Lung (tissue), 11 donors: ENCODE measurements at regions not wholly inside any gene's neighbourhood (a gene's known extent, or its start where the extent isn't known, plus 50 kb on each side); places are given as distances from the start of the nearest gene placed in this dataset.

Experiments
- ATAC-seq: fragments of 200-7000 bp; cut with Tn5 transposase; one replicate; pipeline ENCODE4 v1.9.1; 2020; ENCODE audit warnings: moderate number of reproducible peaks; ENCODE audit not compliant: insufficient read depth, low FRiP score
- DNase-seq, 3 donors: peaks; one replicate each; pipeline ENCODE4 v3.0.0-alpha.2; 2013 to 2017
- H3K27ac ChIP-seq, 2 donors: one replicate each; pipeline ENCODE4 v1.5.1; 2013; ENCODE audit warnings: mild to moderate bottlenecking in 2 of 2, moderate library complexity in 2 of 2, control low read depth in 1 of 2, inconsistent platforms in 1 of 2, low read depth in 1 of 2, low read length in 1 of 2
- H3K27me3 ChIP-seq, 3 donors: one replicate each; pipeline ENCODE4 v1.5.1; 2013; ENCODE audit warnings: low read length in 2 of 3; ENCODE audit not compliant: control insufficient read depth in 3 of 3, insufficient read depth in 3 of 3
- H3K36me3 ChIP-seq, 4 donors: one replicate each; pipeline ENCODE4 v1.5.1; 2013; ENCODE audit warnings: low read length in 4 of 4, mild to moderate bottlenecking in 1 of 4, moderate library complexity in 1 of 4; ENCODE audit not compliant: control insufficient read depth in 4 of 4, insufficient read depth in 4 of 4
- H3K4me1 ChIP-seq, 5 donors: one replicate each; pipeline ENCODE4 v1.5.1; 2013; ENCODE audit warnings: low read length in 5 of 5, mild to moderate bottlenecking in 2 of 5, moderate library complexity in 1 of 5; ENCODE audit not compliant: control insufficient read depth in 5 of 5, insufficient read depth in 5 of 5
- H3K4me3 ChIP-seq: one replicate; pipeline ENCODE4 v1.5.1; 2013; ENCODE audit warnings: mild to moderate bottlenecking, control low read depth, moderate library complexity
- H3K9ac ChIP-seq, 2 donors: one replicate each; pipeline ENCODE4 v1.5.1; 2013; ENCODE audit warnings: low read length in 2 of 2, control low read depth in 1 of 2; ENCODE audit not compliant: insufficient read depth in 1 of 2
- H3K9me3 ChIP-seq, 4 donors: one replicate each; pipeline ENCODE4 v1.5.1; 2013; ENCODE audit warnings: low read length in 3 of 4, mild to moderate bottlenecking in 1 of 4, moderate library complexity in 1 of 4; ENCODE audit not compliant: control insufficient read depth in 4 of 4, insufficient read depth in 3 of 4
- WGBS, 2 donors: extraction: QIAGEN DNeasy Blood & Tissue Kit; methylation state at CpG; one replicate each; pipeline ENCODE4 v1.1.7; 2013; 5-methylcytosine and 5-hydroxymethylcytosine counted together
- TF ChIP-seq, protein P1 (sequence below): IDR thresholded peaks from 2 replicates; pipeline ENCODE4 v1.5.1; 2012; ENCODE audit warnings: mild to moderate bottlenecking; ENCODE audit errors: control extremely low read depth, extremely low read depth
- donor health status: control.
- donor health status: control.
- donor health status: Bipolar disorder and iron deficiency.
- donor health status: healthy.
- donor health status: DM: yes; HTN: yes; CAD: no.

DNA sequence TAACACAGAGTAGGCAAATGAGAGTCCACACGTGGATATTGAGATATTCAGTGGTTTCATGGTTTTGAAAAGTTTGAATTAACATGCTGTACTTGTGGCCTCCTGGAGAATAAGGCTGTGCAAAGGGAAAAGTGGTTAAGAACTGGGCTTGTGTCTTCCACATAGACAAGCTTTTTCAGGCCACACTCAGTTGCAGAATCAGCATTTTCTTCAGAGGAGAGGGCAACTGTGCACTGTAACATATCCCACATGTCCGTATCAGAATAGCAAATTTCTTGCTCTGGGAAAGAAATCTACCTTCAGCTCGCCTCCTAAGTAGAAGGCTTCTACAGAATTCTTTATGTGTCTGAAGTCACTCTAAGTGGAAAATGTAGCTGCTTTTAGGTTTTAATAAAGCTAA is 84.9 kb downstream of the ZC3H11B start:
- Histone ChIP-seq H3K27me3 (no peaks in the 10 kb centered on the region), H3K9me3 (no peaks in the 10 kb centered on the region), H3K27ac (no peak overlapping the region), H3K4me1 (peaks cover 0 to 7% (median 0%) of the 10 kb centered on the region in 5 donors), H3K36me3 (no peaks in the 10 kb centered on the region), H3K4me3 (no peak overlapping the region), H3K9ac (no peak overlapping the region)
- TF ChIP-seq, protein P1, sequence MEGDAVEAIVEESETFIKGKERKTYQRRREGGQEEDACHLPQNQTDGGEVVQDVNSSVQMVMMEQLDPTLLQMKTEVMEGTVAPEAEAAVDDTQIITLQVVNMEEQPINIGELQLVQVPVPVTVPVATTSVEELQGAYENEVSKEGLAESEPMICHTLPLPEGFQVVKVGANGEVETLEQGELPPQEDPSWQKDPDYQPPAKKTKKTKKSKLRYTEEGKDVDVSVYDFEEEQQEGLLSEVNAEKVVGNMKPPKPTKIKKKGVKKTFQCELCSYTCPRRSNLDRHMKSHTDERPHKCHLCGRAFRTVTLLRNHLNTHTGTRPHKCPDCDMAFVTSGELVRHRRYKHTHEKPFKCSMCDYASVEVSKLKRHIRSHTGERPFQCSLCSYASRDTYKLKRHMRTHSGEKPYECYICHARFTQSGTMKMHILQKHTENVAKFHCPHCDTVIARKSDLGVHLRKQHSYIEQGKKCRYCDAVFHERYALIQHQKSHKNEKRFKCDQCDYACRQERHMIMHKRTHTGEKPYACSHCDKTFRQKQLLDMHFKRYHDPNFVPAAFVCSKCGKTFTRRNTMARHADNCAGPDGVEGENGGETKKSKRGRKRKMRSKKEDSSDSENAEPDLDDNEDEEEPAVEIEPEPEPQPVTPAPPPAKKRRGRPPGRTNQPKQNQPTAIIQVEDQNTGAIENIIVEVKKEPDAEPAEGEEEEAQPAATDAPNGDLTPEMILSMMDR: no peak
- DNase-seq (no peak), ATAC-seq (no peak)
- 84 to 85% methylated on average over 3 of the region's 3 CpGs for WGBS, 2 donors

DNA sequence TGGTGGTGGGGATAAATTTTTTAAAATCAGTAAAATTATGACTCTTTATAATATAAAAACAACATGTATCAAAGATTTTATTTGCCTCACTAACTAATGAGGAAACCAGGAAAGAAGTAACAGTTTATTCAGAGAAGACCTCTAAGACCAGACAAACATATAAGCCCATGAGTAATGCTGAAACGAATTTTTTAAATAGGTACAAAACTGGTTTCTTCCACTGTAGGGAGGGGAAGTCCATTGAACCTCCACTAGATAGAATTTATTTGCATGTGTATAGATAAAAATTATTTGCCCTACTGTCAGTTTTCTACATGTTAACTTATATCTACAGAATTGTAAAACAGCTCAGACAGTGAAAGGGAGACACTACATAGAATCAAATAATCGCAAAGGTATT is 86.8 kb downstream of the ZC3H11B start:
- ATAC-seq (no peak), DNase-seq (no peak)
- 83 to 93% methylated on average over 2 of the region's 2 CpGs for WGBS, 2 donors
- no peaks in the 10 kb centered on the region for H3K36me3 ChIP-seq
- TF ChIP-seq, protein P1: no peak
- H3K27me3 ChIP-seq: no peaks in the 10 kb centered on the region
- no peak overlapping the region for H3K27ac ChIP-seq
- H3K9ac ChIP-seq: no peak overlapping the region
- H3K4me1 ChIP-seq: peaks cover 0 to 15% (median 0%) of the 10 kb centered on the region in 5 donors
- H3K4me3 ChIP-seq: no peak overlapping the region
- H3K9me3 ChIP-seq: no peaks in the 10 kb centered on the region

DNA sequence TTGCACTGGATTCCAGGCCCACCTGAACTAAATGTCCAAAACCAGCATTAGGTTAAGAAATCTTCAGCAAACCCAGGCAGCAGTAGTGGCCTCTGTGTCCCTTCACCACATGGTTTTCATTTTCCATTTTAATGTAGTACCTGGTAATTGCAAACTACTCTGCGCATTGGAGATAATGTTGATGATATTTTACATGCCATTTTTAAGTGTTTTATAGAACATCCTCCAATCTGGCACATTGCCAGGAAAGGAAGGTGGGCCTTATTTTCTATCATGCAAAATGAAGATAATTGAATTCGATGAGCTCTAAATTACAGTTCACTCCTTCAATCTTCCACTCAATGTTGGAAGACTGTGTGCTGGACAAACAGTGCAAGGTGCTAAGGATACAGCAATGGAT is 89.5 kb downstream of the ZC3H11B start:
- 90 to 94% methylated on average over 2 of the region's 2 CpGs for WGBS, 2 donors
- no peak overlapping the region for H3K4me3 ChIP-seq
- no peak for ATAC-seq

DNA sequence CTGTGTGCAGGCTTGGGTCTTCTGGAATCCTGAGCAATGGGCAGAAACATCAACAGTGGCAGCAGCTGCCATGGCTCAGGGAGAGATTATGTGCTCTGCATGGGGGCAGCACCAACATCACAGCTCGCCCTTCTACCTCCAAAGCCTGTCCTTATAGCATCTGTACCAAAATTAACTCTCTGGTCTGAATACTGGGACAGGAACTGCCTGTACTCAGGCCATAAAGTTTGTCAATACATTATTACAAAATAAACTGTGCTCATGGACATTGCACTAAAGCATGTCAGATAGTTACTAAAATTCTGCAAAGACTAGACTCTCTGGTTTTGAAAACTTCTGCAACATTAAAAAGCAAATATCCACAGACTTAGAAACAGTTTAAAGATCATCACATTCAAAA is 91.6 kb downstream of the ZC3H11B start:
- ATAC-seq (no peak), DNase-seq (no peak)
- TF ChIP-seq, protein P1: no peak
- no peak overlapping the region for H3K4me3 ChIP-seq
- WGBS, 2 donors: 62 to 81% methylated on average over 1 of the region's 1 CpG
- peaks cover 0 to 37% (median 6%) of the 10 kb centered on the region in 5 donors for H3K4me1 ChIP-seq
- H3K9ac ChIP-seq: no peak overlapping the region
- H3K27ac ChIP-seq: no peak overlapping the region
- no peaks in the 10 kb centered on the region for H3K36me3 ChIP-seq
- no peaks in the 10 kb centered on the region for H3K9me3 ChIP-seq
- H3K27me3 ChIP-seq: no peaks in the 10 kb centered on the region

More for the DNA sequence above, 89.5 kb downstream of the ZC3H11B start:
- no peaks in the 10 kb centered on the region for H3K36me3 ChIP-seq
- no peak overlapping the region for H3K9ac ChIP-seq
- TF ChIP-seq, protein P1: no peak
- H3K27ac ChIP-seq: no peak overlapping the region
- H3K27me3 ChIP-seq: no peaks in the 10 kb centered on the region
- peaks cover 0 to 36% (median 6%) of the 10 kb centered on the region in 5 donors for H3K4me1 ChIP-seq
- no peaks in the 10 kb centered on the region for H3K9me3 ChIP-seq
- no peak for DNase-seq
